Epidermal melanocyte (primary cell): ENCODE measurements at regions not wholly inside any gene's neighbourhood (a gene's known extent, or its start where the extent isn't known, plus 50 kb on each side); places are given as distances from the start of the nearest gene placed in this dataset.

Experiments used
- DNase-seq: peaks from one replicate; pipeline ENCODE4 v3.0.0; 2011; ENCODE audit warnings: low spot score; ENCODE audit not compliant: insufficient read length

DNA sequence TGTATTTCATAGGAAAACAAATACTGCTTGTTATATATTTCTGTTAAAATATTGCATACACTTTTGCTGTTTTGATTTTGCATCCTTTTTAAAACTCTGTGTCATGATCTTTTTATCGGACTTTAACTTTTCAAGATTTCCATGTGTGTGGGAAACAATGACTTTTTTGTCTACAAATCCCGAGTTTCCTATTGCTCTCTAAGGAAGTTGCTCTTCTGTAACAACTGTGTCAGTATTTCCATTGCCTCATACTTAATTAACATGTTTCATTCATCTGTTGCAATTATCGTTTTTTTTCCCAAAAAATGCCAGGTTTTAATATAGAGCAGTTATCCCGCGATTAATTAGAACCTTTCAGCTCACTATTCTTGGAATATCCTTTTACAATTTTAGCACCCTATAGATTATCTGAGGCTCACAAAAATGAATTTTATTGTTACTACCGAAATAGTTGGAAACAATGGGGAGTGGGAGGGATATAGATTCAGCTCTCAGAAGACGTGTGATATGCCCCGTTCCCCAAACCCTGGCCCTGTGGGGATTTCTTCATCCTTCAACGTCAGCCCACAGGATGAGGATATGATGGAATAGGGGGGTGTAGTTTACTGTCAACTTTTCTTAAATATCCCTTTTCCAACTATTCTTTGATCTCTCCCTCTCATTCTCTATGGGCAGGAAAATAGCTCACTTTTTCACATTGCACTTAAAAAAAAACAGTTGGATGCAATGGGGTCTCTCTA, 297.6 kb upstream of the IGFBP3 start:
- DNase-seq = no peak

DNA sequence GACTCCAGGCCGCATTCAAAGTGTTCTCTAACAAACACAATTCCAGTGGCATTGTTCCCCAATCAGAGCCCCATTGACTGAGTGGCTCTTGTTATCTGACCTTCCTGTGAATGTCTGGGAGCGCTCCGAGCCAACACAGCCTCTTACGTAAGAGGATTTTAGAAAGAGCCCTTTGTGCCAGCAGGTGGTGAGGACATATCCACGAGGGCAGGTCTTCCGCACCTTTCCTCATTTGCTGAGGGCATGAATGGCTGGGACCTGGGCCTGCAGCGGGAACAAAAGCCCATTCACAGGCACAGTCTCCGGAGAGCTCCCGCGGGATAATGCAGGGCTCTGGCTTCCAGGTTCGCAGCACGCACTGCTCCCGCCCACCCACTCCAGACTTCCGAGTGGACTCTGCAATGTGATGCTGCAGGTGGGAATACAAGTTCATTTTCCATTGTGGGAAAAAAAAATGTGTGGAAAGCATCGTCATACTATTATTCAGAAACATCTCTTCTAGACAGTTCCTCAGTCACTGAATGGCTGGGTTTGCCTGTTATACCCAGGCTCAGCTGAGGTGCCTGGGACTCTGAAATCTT, 295.0 kb upstream of the IGFBP3 start:
- DNase-seq = no peak

GRCh38 chr7:46214526-46214925, 293.5 kb upstream of the IGFBP3 start:
- no peak for DNase-seq

DNA sequence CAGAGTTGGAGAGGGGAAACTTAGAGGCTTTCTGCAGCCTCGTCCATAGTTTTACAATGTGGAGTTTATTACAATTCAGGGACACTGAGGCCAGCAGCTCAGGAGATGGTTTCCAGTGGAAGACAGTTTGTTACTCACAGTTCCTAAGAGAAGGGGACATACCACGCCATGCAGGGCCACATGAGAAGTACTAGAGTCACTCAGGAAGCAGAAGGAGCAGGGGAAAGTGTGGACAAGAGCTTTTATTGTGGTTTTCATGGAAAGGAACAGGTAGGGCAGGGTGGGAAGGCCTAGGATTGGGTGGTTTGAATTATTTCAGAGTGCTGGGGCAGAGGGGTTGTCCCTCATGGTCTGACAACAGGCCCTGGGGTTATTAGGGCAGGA, 292.1 kb upstream of the IGFBP3 start:
- no peak for DNase-seq

DNA sequence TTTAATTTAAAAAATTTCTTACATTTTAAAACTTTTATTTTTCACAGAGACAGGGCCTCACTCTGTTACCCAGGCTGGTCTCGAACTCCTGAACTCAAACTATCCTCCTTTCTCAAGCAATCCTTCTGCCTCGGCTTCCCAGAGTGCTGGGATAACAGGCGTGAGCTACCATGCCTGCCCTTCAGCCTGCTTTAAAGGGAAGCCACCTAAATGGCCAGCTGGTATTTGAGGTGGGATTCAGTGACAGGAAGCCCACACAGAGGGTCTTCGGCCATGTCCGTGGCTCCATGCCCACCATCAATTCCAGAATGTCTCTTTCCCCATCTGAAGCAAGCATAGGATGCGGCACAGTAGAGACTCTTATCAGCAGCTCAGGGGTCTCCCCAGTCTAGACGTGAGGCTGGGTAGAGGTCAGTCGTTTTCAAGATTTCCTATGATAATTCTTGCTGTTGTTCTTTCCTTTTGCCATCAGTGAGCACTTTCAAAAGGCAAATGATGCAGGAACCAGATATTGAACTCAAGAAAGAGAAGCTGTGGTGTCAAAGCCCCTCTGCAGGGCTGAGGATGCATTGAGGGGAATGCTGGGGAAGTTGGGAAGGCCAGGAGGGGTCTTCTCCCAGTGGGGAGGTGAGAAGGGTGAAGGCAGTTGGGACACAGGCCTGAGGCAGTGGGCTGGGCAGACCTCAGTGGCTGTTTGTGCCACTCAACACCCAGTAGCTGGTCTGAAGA, 291.5 kb upstream of the IGFBP3 start:
- no peak for DNase-seq

DNA sequence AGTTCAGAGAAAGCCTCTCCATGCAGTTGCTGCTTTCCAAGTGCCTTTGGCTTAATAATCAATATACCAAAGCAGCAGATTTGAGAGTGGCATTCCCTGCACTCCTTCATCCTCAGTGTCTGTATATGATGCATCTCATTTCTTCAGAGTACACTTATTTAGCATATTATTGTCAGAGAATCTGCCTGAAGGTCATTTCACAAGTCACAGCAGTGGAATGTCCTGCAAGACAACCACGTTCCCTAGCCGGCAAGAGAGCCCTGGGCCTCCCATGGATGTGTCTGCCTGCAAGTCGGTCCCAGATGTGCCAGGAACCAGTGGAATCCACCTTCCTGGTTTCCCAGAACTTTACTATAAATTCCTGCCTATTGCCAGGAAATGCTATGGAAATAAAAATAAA, 289.4 kb upstream of the IGFBP3 start:
- DNase-seq = peak; percentile 44

DNA sequence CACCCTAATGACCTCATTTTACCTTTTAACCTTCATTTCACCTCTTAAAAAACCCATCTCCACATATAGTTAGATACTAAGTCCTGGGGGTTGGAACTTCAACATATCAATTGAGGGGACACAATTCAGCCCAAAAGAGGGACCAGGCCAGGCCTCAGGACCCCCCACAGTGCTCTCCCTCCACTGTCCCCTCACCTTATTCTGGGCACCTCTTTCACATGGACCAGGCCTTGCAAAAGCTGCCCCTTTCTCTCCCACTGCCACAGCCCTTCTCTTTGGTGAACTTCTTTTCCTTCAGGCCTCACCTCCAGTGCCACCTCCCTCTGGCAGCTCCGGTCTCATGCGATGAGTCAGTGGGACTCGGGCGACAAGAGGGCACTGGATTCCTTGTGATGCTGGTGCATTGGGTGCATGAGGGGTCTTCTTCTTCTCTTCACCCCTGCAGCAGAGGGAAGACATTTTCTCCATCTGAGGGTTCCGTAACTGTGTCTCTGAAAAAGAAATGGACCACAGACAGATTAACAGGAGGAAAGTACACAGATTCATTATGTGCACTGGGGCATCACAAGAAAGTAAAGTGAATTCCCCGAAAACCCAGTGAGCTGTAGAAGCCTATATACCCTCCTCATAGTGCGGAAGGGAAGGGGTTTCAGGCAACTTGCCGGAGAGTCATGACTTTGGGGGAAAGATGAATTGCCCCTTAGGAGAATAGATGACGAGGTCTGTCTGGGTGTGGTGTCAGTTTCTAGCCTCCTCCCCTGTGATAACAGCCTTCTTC, 288.7 kb upstream of the IGFBP3 start:
- no peak for DNase-seq

- DNase-seq = no peak
Observed at GRCh38 chr7:46208635-46209525, 287.8 kb upstream of the IGFBP3 start.

DNA sequence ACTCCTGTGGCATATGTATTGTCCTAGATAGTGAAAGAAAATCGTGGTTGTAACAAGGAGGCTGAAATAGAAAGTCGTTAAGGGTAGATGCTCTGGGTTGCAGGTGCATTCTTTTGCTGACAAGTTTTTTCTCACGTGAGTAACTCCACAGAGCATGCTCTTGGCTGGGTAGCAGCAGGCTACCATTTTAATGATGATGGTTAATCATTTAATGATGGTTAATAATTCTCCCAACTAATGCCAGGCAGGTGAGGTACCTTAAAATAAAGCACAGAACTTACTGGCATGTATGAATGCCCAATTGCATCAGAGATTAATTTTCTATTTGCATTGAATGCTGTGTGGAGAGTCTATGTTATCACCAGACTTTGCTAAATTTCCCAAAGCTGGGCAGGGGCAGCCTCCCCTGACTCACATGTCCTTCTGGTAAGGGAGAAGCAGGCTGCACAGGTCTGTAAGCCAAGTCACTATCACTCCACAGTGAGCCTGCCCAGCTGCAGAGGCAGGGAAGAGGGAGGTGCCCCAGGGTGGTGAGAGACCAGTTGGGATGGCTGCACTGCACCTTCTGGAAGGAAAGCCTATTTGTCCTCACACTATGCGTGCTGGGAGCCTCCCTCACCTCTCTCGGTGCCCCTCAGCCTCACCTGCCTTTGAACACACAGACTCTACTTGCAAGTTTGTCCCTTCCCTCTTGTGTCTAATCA, 287.0 kb upstream of the IGFBP3 start:
- no peak for DNase-seq

DNA sequence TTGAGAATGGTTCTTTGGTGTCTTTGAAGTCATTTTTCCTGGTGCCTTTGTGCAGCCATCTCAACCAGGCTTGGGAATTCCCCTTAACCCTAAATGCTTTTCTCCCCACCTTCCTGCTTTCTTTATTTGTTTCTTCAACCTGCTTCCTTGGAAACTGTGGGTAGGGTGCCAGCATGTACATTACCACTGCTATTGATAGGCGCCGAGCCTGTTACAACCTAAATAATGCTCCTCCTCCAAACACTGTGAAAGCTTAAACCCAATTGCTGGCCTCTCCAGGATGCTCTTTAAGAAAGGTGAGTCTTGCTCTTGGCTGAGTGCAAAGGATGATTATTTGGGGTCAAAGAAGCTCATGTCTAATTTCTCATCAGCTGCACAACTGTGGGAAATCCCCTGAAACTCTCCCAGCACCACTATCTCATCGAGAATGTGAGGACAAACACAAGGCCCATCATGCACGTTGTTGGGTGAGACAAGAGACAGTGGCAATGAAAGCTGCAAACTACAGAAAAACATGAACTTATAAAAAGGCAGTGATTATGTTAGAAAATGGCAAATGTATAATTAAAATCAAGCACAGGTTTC, 285.5 kb upstream of the IGFBP3 start:
- no peak for DNase-seq

GRCh38 chr7:46205478-46205877, 284.4 kb upstream of the IGFBP3 start:
- no peak for DNase-seq

DNA sequence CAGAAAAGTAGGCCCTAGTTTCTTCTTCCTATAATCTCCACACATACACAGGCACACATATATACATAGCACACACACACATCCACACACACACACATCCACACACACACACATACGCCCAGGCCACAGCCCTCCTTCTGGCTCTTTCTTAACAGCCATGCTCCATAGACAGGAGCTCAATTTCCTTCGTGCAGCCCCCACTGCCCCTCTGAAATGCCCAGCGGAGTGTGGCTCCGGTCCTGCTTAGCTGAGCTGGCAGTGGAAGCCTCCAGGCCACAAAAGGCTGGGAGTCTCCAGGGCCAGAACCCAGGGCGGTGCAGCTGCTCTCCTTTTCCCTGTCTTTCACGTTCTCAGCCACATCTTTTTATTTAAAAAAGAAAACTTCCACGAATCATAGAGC, 282.9 kb upstream of the IGFBP3 start:
- DNase-seq = no peak

DNA sequence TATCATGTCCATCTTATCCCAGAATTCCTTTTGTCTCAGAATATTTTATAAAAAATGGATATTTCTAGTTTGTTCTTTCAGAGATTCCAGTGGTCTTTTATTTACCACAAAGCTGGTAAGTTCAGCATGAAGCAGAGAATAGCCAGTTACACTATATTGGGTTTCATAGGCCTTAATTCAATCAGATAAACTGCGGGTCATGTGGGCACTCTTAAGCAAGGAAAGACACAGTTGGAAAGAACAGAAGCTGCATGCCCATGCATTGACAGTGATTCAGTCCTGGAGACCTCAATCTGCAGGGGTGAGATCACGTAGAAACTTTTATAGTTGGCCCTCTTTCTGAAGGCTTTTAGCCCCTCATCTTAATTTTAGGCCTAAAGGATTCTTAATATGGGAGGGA, 281.3 kb upstream of the IGFBP3 start:
- no peak for DNase-seq

- no peak for DNase-seq
Observed at GRCh38 chr7:46201961-46202360, 280.9 kb upstream of the IGFBP3 start.

- no peak for DNase-seq
Observed at GRCh38 chr7:46198701-46199100, 277.6 kb upstream of the IGFBP3 start.

- no peak for DNase-seq
Observed at GRCh38 chr7:46197785-46198540, 276.9 kb upstream of the IGFBP3 start.

- DNase-seq = no peak
Observed at GRCh38 chr7:46195934-46196333, 274.9 kb upstream of the IGFBP3 start.

DNA sequence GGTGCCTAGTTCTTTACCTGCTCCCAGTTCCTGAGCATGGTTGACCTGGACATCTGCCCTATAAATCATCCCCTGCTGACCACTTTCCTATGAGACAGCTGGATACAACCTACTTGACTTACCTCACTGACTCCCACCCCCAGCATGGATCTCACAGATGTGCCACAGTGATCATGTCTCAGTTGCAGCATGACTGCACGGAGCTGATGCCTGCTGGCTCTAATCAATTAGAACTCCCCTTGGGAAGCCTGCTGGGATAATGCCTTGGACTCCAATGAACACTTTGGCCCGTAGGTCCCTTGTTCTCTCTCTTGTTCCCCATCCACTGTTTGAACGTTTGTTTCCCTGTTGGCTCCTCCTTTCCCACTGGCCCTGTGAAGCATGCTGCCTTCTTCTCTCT, 271.2 kb upstream of the IGFBP3 start:
- DNase-seq = no peak

GRCh38 chr7:46191776-46192175, 270.7 kb upstream of the IGFBP3 start:
- no peak for DNase-seq
